Activated naive CD8-positive, alpha-beta T cell treated with anti-CD3 and anti-CD28 coated beads, Interleukin-2, amount 50 U/mL, for 24 hours (primary cell): ENCODE measurements at regions not wholly inside any gene's neighbourhood (a gene's known extent, or its start where the extent isn't known, plus 50 kb on each side); places are given as distances from the start of the nearest gene placed in this dataset.

ENCODE experiments used
- ATAC-seq: fragments of 150-1000 bp; cut with Tn5 transposase; one replicate; pipeline ENCODE4 v1.10.0; 2021
- DNase-seq: peaks from one replicate; pipeline ENCODE4 v3.0.0; 2021
- H3K27ac Mint-ChIP-seq: one replicate; pipeline ENCODE4 v1.8.0; 2021; ENCODE audit warnings: mild to moderate bottlenecking, mixed read lengths
- H3K27me3 Mint-ChIP-seq: one replicate; pipeline ENCODE4 v1.8.0; 2021; ENCODE audit warnings: mixed read lengths
- H3K36me3 Mint-ChIP-seq: one replicate; pipeline ENCODE4 v1.8.0; 2021; ENCODE audit warnings: low read depth, mixed read lengths
- H3K4me1 Mint-ChIP-seq: one replicate; pipeline ENCODE4 v1.8.0; 2021; ENCODE audit warnings: mixed read lengths
- H3K4me3 Mint-ChIP-seq: one replicate; pipeline ENCODE4 v1.8.0; 2021; ENCODE audit warnings: mild to moderate bottlenecking, moderate library complexity, mixed read lengths
- H3K9me3 Mint-ChIP-seq: one replicate; pipeline ENCODE4 v1.8.0; 2021; ENCODE audit warnings: mixed read lengths

- Mint-ChIP-seq H3K9me3 (peaks cover 11% of the 10 kb centered on the region), H3K4me1 (peaks cover 27% of the 10 kb centered on the region), H3K27ac (no peak overlapping the region), H3K36me3 (no peaks in the 10 kb centered on the region), H3K4me3 (no peak overlapping the region), H3K27me3 (peaks cover 2% of the 10 kb centered on the region)
- DNase-seq (no peak), ATAC-seq (no peak)
These were observed 313.0 kb upstream of the CD180 start for GRCh38 chr5:67509402-67510186.

- Mint-ChIP-seq H3K4me3 (no peak overlapping the region), H3K27me3 (peaks cover 2% of the 10 kb centered on the region), H3K27ac (no peak overlapping the region), H3K4me1 (peaks cover 12% of the 10 kb centered on the region), H3K36me3 (no peaks in the 10 kb centered on the region), H3K9me3 (peaks cover 11% of the 10 kb centered on the region)
- ATAC-seq (no peak), DNase-seq (no peak)
These were observed 309.6 kb upstream of the CD180 start for GRCh38 chr5:67506241-67506640.

GRCh38 chr5:67502951-67503350 lies 306.4 kb upstream of the CD180 start:
- H3K36me3 Mint-ChIP-seq: peaks cover 5% of the 10 kb centered on the region
- no peaks in the 10 kb centered on the region for H3K4me1 Mint-ChIP-seq
- H3K4me3 Mint-ChIP-seq: no peak overlapping the region
- peaks cover 2% of the 10 kb centered on the region for H3K27me3 Mint-ChIP-seq
- H3K27ac Mint-ChIP-seq: no peak overlapping the region
- no peak for DNase-seq
- ATAC-seq: no peak
- H3K9me3 Mint-ChIP-seq: peaks cover 9% of the 10 kb centered on the region

GRCh38 chr5:67496051-67496450 lies 299.5 kb upstream of the CD180 start:
- DNase-seq (no peak), ATAC-seq (no peak)
- H3K27ac Mint-ChIP-seq: no peak overlapping the region
- no peaks in the 10 kb centered on the region for H3K27me3 Mint-ChIP-seq
- H3K36me3 Mint-ChIP-seq: peaks cover 5% of the 10 kb centered on the region
- no peak overlapping the region for H3K4me3 Mint-ChIP-seq
- H3K4me1 Mint-ChIP-seq: no peaks in the 10 kb centered on the region
- H3K9me3 Mint-ChIP-seq: peaks cover 9% of the 10 kb centered on the region

- H3K27me3 Mint-ChIP-seq: no peaks in the 10 kb centered on the region
- no peak for ATAC-seq
- no peak overlapping the region for H3K27ac Mint-ChIP-seq
- H3K4me3 Mint-ChIP-seq: no peak overlapping the region
- H3K36me3 Mint-ChIP-seq: peaks cover under 1% of the 10 kb centered on the region
- DNase-seq: no peak
- H3K4me1 Mint-ChIP-seq: no peaks in the 10 kb centered on the region
- H3K9me3 Mint-ChIP-seq: peaks cover 4% of the 10 kb centered on the region
These were observed 298.5 kb upstream of the CD180 start for GRCh38 chr5:67495072-67495471.

GRCh38 chr5:67494186-67494855 lies 297.7 kb upstream of the CD180 start:
- no peaks in the 10 kb centered on the region for H3K4me1 Mint-ChIP-seq
- H3K4me3 Mint-ChIP-seq: no peak overlapping the region
- ATAC-seq (no peak), DNase-seq (no peak)
- H3K9me3 Mint-ChIP-seq: no peaks in the 10 kb centered on the region
- H3K27ac Mint-ChIP-seq: no peak overlapping the region
- H3K36me3 Mint-ChIP-seq: no peaks in the 10 kb centered on the region
- no peaks in the 10 kb centered on the region for H3K27me3 Mint-ChIP-seq

GRCh38 chr5:67493676-67494075 lies 297.1 kb upstream of the CD180 start:
- H3K27me3 Mint-ChIP-seq: no peaks in the 10 kb centered on the region
- DNase-seq: no peak
- ATAC-seq: no peak

GRCh38 chr5:67490543-67491321 lies 294.1 kb upstream of the CD180 start:
- Mint-ChIP-seq H3K36me3 (no peaks in the 10 kb centered on the region), H3K4me1 (no peaks in the 10 kb centered on the region), H3K4me3 (no peak overlapping the region), H3K27ac (no peak overlapping the region), H3K27me3 (no peaks in the 10 kb centered on the region), H3K9me3 (peaks cover 4% of the 10 kb centered on the region)
- DNase-seq (no peak), ATAC-seq (no peak)

More at GRCh38 chr5:67493676-67494075, 297.1 kb upstream of the CD180 start:
- no peaks in the 10 kb centered on the region for H3K9me3 Mint-ChIP-seq
- no peak overlapping the region for H3K27ac Mint-ChIP-seq
- no peaks in the 10 kb centered on the region for H3K4me1 Mint-ChIP-seq
- H3K36me3 Mint-ChIP-seq: no peaks in the 10 kb centered on the region
- H3K4me3 Mint-ChIP-seq: no peak overlapping the region

- DNase-seq (no peak), ATAC-seq (no peak)
- Mint-ChIP-seq H3K4me3 (no peak overlapping the region), H3K4me1 (no peaks in the 10 kb centered on the region), H3K36me3 (no peaks in the 10 kb centered on the region), H3K27ac (no peak overlapping the region), H3K27me3 (no peaks in the 10 kb centered on the region), H3K9me3 (peaks cover 5% of the 10 kb centered on the region)
These were observed 292.3 kb upstream of the CD180 start for GRCh38 chr5:67488885-67489284.

GRCh38 chr5:67487862-67488261 lies 291.3 kb upstream of the CD180 start:
- no peaks in the 10 kb centered on the region for H3K27me3 Mint-ChIP-seq
- H3K4me1 Mint-ChIP-seq: no peaks in the 10 kb centered on the region
- H3K36me3 Mint-ChIP-seq: no peaks in the 10 kb centered on the region
- ATAC-seq: no peak
- H3K4me3 Mint-ChIP-seq: no peak overlapping the region
- no peak for DNase-seq
- H3K27ac Mint-ChIP-seq: no peak overlapping the region
- peaks cover 5% of the 10 kb centered on the region for H3K9me3 Mint-ChIP-seq

GRCh38 chr5:67483453-67484030 lies 286.9 kb upstream of the CD180 start:
- Mint-ChIP-seq H3K4me3 (no peak overlapping the region), H3K36me3 (no peaks in the 10 kb centered on the region), H3K9me3 (peaks cover 5% of the 10 kb centered on the region), H3K4me1 (no peaks in the 10 kb centered on the region), H3K27ac (no peak overlapping the region), H3K27me3 (no peaks in the 10 kb centered on the region)
- no peak for DNase-seq
- ATAC-seq: no peak

- H3K27ac Mint-ChIP-seq: no peak overlapping the region
These were observed 284.8 kb upstream of the CD180 start for GRCh38 chr5:67481362-67481761.

GRCh38 chr5:67478337-67478736 lies 281.7 kb upstream of the CD180 start:
- Mint-ChIP-seq H3K4me3 (no peak overlapping the region), H3K4me1 (peaks cover 3% of the 10 kb centered on the region), H3K9me3 (no peaks in the 10 kb centered on the region), H3K36me3 (no peaks in the 10 kb centered on the region), H3K27ac (no peak overlapping the region), H3K27me3 (no peaks in the 10 kb centered on the region)
- DNase-seq (no peak), ATAC-seq (no peak)

More at GRCh38 chr5:67481362-67481761, 284.8 kb upstream of the CD180 start:
- no peaks in the 10 kb centered on the region for H3K36me3 Mint-ChIP-seq
- no peak overlapping the region for H3K4me3 Mint-ChIP-seq
- H3K4me1 Mint-ChIP-seq: peaks cover 3% of the 10 kb centered on the region
- no peaks in the 10 kb centered on the region for H3K27me3 Mint-ChIP-seq
- DNase-seq (no peak), ATAC-seq (no peak)
- H3K9me3 Mint-ChIP-seq: peaks cover 5% of the 10 kb centered on the region

GRCh38 chr5:67476995-67477394 lies 280.4 kb upstream of the CD180 start:
- Mint-ChIP-seq H3K4me1 (peaks cover 3% of the 10 kb centered on the region), H3K27me3 (no peaks in the 10 kb centered on the region), H3K36me3 (no peaks in the 10 kb centered on the region), H3K9me3 (no peaks in the 10 kb centered on the region), H3K4me3 (no peak overlapping the region), H3K27ac (no peak overlapping the region)
- ATAC-seq (no peak), DNase-seq (no peak)
